ENCODE measurements at regions not wholly inside any gene's neighbourhood (a gene's known extent, or its start where the extent isn't known, plus 50 kb on each side); places are given as distances from the start of the nearest gene placed in this dataset.

GRCh38 chr12:89846473-89847055, 137.9 kb upstream of the ATP2B1 start:
- intact Hi-C loops (cut with micrococcal nuclease), result no loop called here
- Mint-ChIP-seq H3K36me3 (no peaks in the 10 kb centered on the region), H3K9me3 (peaks cover 0 to 2% (median 0%) of the 10 kb centered on the region in 11 donors), H3K27ac (no peak overlapping the region), H3K4me3 (no peak overlapping the region), H3K4me1 (no peaks in the 10 kb centered on the region), H3K27me3 (peaks cover 0 to 3% (median 0%) of the 10 kb centered on the region in 5 donors)
- Histone ChIP-seq H3K4me3 (ENCODE audit: low read length) (no peak overlapping the region), H3K27me3 (ENCODE audit: control insufficient read depth in 2 of 2, insufficient read depth in 2 of 2, low read length in 2 of 2) (no peaks in the 10 kb centered on the region), H3K27ac (ENCODE audit: low read depth, low read length) (no peak overlapping the region), H3K9me3 (ENCODE audit: control insufficient read depth in 2 of 3, low read length in 3 of 3) (no peaks in the 10 kb centered on the region), H3K4me1 (ENCODE audit: control insufficient read depth in 2 of 2, insufficient read depth in 2 of 2, low read length in 2 of 2) (no peaks in the 10 kb centered on the region), H3K36me3 (ENCODE audit: control insufficient read depth in 2 of 3, insufficient read depth in 3 of 3, low read length in 3 of 3) (no peaks in the 10 kb centered on the region)
- ATAC-seq (no peak), DNase-seq (no peak)
- CTCF ChIA-PET, result no interaction called here
- POLR2A ChIA-PET, result interaction anchor here (0.6 kb wide), 1 partner anchor 293 kb away, joined by 3 read pairs; no protein-coding TSS in a partner anchor

GRCh38 chr12:89845767-89846166, 137.1 kb upstream of the ATP2B1 start:
- ChIA-PET POLR2A (no interaction called here), CTCF (no interaction called here)
- no peaks in the 10 kb centered on the region for H3K9me3 ChIP-seq (ENCODE audit: control insufficient read depth in 2 of 3, low read length in 3 of 3)
- no peak for ATAC-seq
- DNase-seq, result no peak
- intact Hi-C loops (cut with micrococcal nuclease), result no loop called here
- peaks cover 0 to 2% (median 0%) of the 10 kb centered on the region in 11 donors for H3K9me3 Mint-ChIP-seq
- no peaks in the 10 kb centered on the region for H3K36me3 ChIP-seq (ENCODE audit: control insufficient read depth in 2 of 3, insufficient read depth in 3 of 3, low read length in 3 of 3)
- H3K27ac Mint-ChIP-seq, result no peak overlapping the region
- H3K4me1 Mint-ChIP-seq, result no peaks in the 10 kb centered on the region
- no peak overlapping the region for H3K27ac ChIP-seq (ENCODE audit: low read depth, low read length)
- no peak overlapping the region for H3K4me3 Mint-ChIP-seq
- H3K27me3 Mint-ChIP-seq, result peaks cover 0 to 3% (median 0%) of the 10 kb centered on the region in 5 donors
- H3K4me3 ChIP-seq (ENCODE audit: low read length), result no peak overlapping the region
- no peaks in the 10 kb centered on the region for H3K27me3 ChIP-seq (ENCODE audit: control insufficient read depth in 2 of 2, insufficient read depth in 2 of 2, low read length in 2 of 2)
- no peaks in the 10 kb centered on the region for H3K4me1 ChIP-seq (ENCODE audit: control insufficient read depth in 2 of 2, insufficient read depth in 2 of 2, low read length in 2 of 2)
- no peaks in the 10 kb centered on the region for H3K36me3 Mint-ChIP-seq

GRCh38 chr12:89845366-89845765, 136.7 kb upstream of the ATP2B1 start:
- Mint-ChIP-seq H3K27ac (no peak overlapping the region), H3K4me3 (no peak overlapping the region), H3K4me1 (no peaks in the 10 kb centered on the region), H3K36me3 (no peaks in the 10 kb centered on the region), H3K27me3 (peaks cover 0 to 4% (median 0%) of the 10 kb centered on the region in 5 donors), H3K9me3 (peaks cover 0 to 2% (median 0%) of the 10 kb centered on the region in 11 donors)
- no peaks in the 10 kb centered on the region for H3K4me1 ChIP-seq (ENCODE audit: control insufficient read depth in 2 of 2, insufficient read depth in 2 of 2, low read length in 2 of 2)
- H3K27me3 ChIP-seq (ENCODE audit: control insufficient read depth in 2 of 2, insufficient read depth in 2 of 2, low read length in 2 of 2), result no peaks in the 10 kb centered on the region
- POLR2A ChIA-PET, result no interaction called here
- CTCF ChIA-PET, result no interaction called here
- no peaks in the 10 kb centered on the region for H3K36me3 ChIP-seq (ENCODE audit: control insufficient read depth in 2 of 3, insufficient read depth in 3 of 3, low read length in 3 of 3)
- DNase-seq, result no peak
- intact Hi-C loops (cut with micrococcal nuclease), result no loop called here
- H3K9me3 ChIP-seq (ENCODE audit: control insufficient read depth in 2 of 3, low read length in 3 of 3), result no peaks in the 10 kb centered on the region
- H3K27ac ChIP-seq (ENCODE audit: low read depth, low read length), result no peak overlapping the region
- no peak overlapping the region for H3K4me3 ChIP-seq (ENCODE audit: low read length)
- ATAC-seq, result no peak

GRCh38 chr12:89844539-89844938, 135.9 kb upstream of the ATP2B1 start:
- DNase-seq (no peak), ATAC-seq (no peak)
- Histone ChIP-seq H3K36me3 (ENCODE audit: control insufficient read depth in 2 of 3, insufficient read depth in 3 of 3, low read length in 3 of 3) (no peaks in the 10 kb centered on the region), H3K27ac (ENCODE audit: low read depth, low read length) (no peak overlapping the region), H3K4me3 (ENCODE audit: low read length) (no peak overlapping the region), H3K27me3 (ENCODE audit: control insufficient read depth in 2 of 2, insufficient read depth in 2 of 2, low read length in 2 of 2) (no peaks in the 10 kb centered on the region), H3K4me1 (ENCODE audit: control insufficient read depth in 2 of 2, insufficient read depth in 2 of 2, low read length in 2 of 2) (no peaks in the 10 kb centered on the region), H3K9me3 (ENCODE audit: control insufficient read depth in 2 of 3, low read length in 3 of 3) (no peaks in the 10 kb centered on the region)
- Mint-ChIP-seq H3K27me3 (peaks cover 0 to 6% (median 0%) of the 10 kb centered on the region in 5 donors), H3K36me3 (no peaks in the 10 kb centered on the region), H3K27ac (no peak overlapping the region), H3K9me3 (peaks cover 0 to 2% (median 0%) of the 10 kb centered on the region in 11 donors), H3K4me3 (no peak overlapping the region), H3K4me1 (peaks cover 0 to 2% (median under 1%) of the 10 kb centered on the region in 7 donors)
- intact Hi-C loops (cut with micrococcal nuclease), result no loop called here
- POLR2A ChIA-PET, result no interaction called here
- CTCF ChIA-PET, result no interaction called here

- Histone ChIP-seq H3K27ac (ENCODE audit: low read depth, low read length) (no peak overlapping the region), H3K4me1 (ENCODE audit: control insufficient read depth in 2 of 2, insufficient read depth in 2 of 2, low read length in 2 of 2) (no peaks in the 10 kb centered on the region), H3K9me3 (ENCODE audit: control insufficient read depth in 2 of 3, low read length in 3 of 3) (no peaks in the 10 kb centered on the region), H3K4me3 (ENCODE audit: low read length) (no peak overlapping the region), H3K27me3 (ENCODE audit: control insufficient read depth in 2 of 2, insufficient read depth in 2 of 2, low read length in 2 of 2) (no peaks in the 10 kb centered on the region), H3K36me3 (ENCODE audit: control insufficient read depth in 2 of 3, insufficient read depth in 3 of 3, low read length in 3 of 3) (no peaks in the 10 kb centered on the region)
- intact Hi-C loops (cut with micrococcal nuclease), result no loop called here
- no peak for DNase-seq
- ChIA-PET POLR2A (interaction anchor here (1.3 kb wide), 1 partner anchor 8 kb away, joined by 3 read pairs; no protein-coding TSS in a partner anchor), CTCF (no interaction called here)
- ATAC-seq, result no peak
- H3K9me3 Mint-ChIP-seq, result no peaks in the 10 kb centered on the region
- H3K27ac Mint-ChIP-seq, result no peak overlapping the region
- H3K4me3 Mint-ChIP-seq, result no peak overlapping the region
- peaks cover 0 to 10% (median 9%) of the 10 kb centered on the region in 7 donors for H3K4me1 Mint-ChIP-seq
- no peaks in the 10 kb centered on the region for H3K36me3 Mint-ChIP-seq
- H3K27me3 Mint-ChIP-seq, result peaks cover 0 to 8% (median 0%) of the 10 kb centered on the region in 5 donors
These were observed 131.7 kb upstream of the ATP2B1 start for GRCh38 chr12:89840162-89840922.

- no peaks in the 10 kb centered on the region for H3K27me3 ChIP-seq (ENCODE audit: control insufficient read depth in 2 of 2, insufficient read depth in 2 of 2, low read length in 2 of 2)
- DNase-seq (peak in 1 of 9 donors; percentile 16), ATAC-seq (no peak)
- no peaks in the 10 kb centered on the region for H3K9me3 Mint-ChIP-seq
- H3K27me3 Mint-ChIP-seq, result peaks cover 0 to 8% (median 0%) of the 10 kb centered on the region in 5 donors
- H3K4me3 Mint-ChIP-seq, result no peak overlapping the region
- H3K36me3 ChIP-seq (ENCODE audit: control insufficient read depth in 2 of 3, insufficient read depth in 3 of 3, low read length in 3 of 3), result no peaks in the 10 kb centered on the region
- ChIA-PET CTCF (no interaction called here), POLR2A (no interaction called here)
- H3K27ac Mint-ChIP-seq, result peak overlapping the region in 3 of 9 donors; percentile 24 to 38 (median 24)
- no peaks in the 10 kb centered on the region for H3K4me1 ChIP-seq (ENCODE audit: control insufficient read depth in 2 of 2, insufficient read depth in 2 of 2, low read length in 2 of 2)
- intact Hi-C loops (cut with micrococcal nuclease), result no loop called here
- no peaks in the 10 kb centered on the region for H3K36me3 Mint-ChIP-seq
- H3K27ac ChIP-seq (ENCODE audit: low read depth, low read length), result no peak overlapping the region
- no peaks in the 10 kb centered on the region for H3K9me3 ChIP-seq (ENCODE audit: control insufficient read depth in 2 of 3, low read length in 3 of 3)
- no peak overlapping the region for H3K4me3 ChIP-seq (ENCODE audit: low read length)
- peaks cover 0 to 10% (median 9%) of the 10 kb centered on the region in 7 donors for H3K4me1 Mint-ChIP-seq
These were observed 130.8 kb upstream of the ATP2B1 start for GRCh38 chr12:89839444-89839843.

Measured in naive thymus-derived CD4-positive, alpha-beta T cell (primary cell).